IMR-90 (cell line): ENCODE measurements at regions not wholly inside any gene's neighbourhood (a gene's known extent, or its start where the extent isn't known, plus 50 kb on each side); places are given as distances from the start of the nearest gene placed in this dataset.

Experiments used
- ATAC-seq: fragments of 200-7000 bp; cut with Tn5 transposase; 2 replicates; pipeline ENCODE4 v1.9.1; 2020; ENCODE audit warnings: low read depth, mild to moderate bottlenecking, moderate library complexity
- BruUV-seq: library from RNA; stranded (reverse); fragments of 400-500 nt; replicated peaks from 2 replicates; lab custom pipeline; 2021; lab: Mats Ljungman, UMichigan
- CTCF ChIA-PET: fragments of 300-600 bp; formaldehyde crosslinking; extraction: SDS; loops from one replicate; lab custom pipeline; 2021; ENCODE audit warnings: antibody characterized with exemption; lab: Yijun Ruan, JAX
- POLR2A ChIA-PET: fragments of 300-600 bp; sonication (Branson Sonifier 250); formaldehyde crosslinking; loops from one replicate; lab custom pipeline; 2022; ENCODE audit warnings: antibody characterized with exemption; ENCODE audit not compliant: unreplicated experiment; lab: Charles Lee
- DNase-seq: peaks from one replicate; pipeline ENCODE4 v3.0.0; 2013
- H2AFZ ChIP-seq: replicated peaks from 2 replicates; pipeline ENCODE3; 2013; ENCODE audit warnings: low read length, mild to moderate bottlenecking; ENCODE audit not compliant: poor library complexity
- H2AK5ac ChIP-seq: 2 replicates; pipeline ENCODE4 v1.6.1; 2013; ENCODE audit warnings: low read depth, low read length, inconsistent platforms
- H2AK9ac ChIP-seq: replicated peaks from 2 replicates; pipeline ENCODE3; 2013; ENCODE audit warnings: mild to moderate bottlenecking, low read depth, low read length, moderate library complexity; ENCODE audit not compliant: poor library complexity
- H2BK120ac ChIP-seq: 2 replicates; pipeline ENCODE4 v1.6.1; 2013; ENCODE audit warnings: low read depth, low read length, inconsistent platforms
- H2BK15ac ChIP-seq: 3 replicates; pipeline ENCODE4 v1.6.1; 2013; ENCODE audit warnings: low read depth, low read length, inconsistent platforms
- H2BK20ac ChIP-seq: 2 replicates; pipeline ENCODE4 v1.6.1; 2013; ENCODE audit warnings: low read depth, mild to moderate bottlenecking, inconsistent platforms, low read length, moderate library complexity
- H2BK5ac ChIP-seq: 2 replicates; pipeline ENCODE4 v1.6.1; 2013; ENCODE audit warnings: mild to moderate bottlenecking, low read depth, low read length, inconsistent platforms; ENCODE audit not compliant: poor library complexity, severe bottlenecking
- H3K14ac ChIP-seq: replicated peaks from 2 replicates; pipeline ENCODE4 v1.6.1; 2013; ENCODE audit warnings: low read depth, low read length, inconsistent platforms
- H3K18ac ChIP-seq: 2 replicates; pipeline ENCODE4 v1.6.1; 2013; ENCODE audit warnings: low read depth, low read length, control low read depth
- H3K23ac ChIP-seq: 2 replicates; pipeline ENCODE4 v1.6.1; 2013; ENCODE audit warnings: low read depth, low read length, inconsistent platforms
- H3K27ac ChIP-seq: 2 replicates; pipeline ENCODE4 v1.5.1; 2013; ENCODE audit warnings: mild to moderate bottlenecking, control low read depth, low read length; ENCODE audit not compliant: insufficient read depth
- H3K27me3 ChIP-seq: 2 replicates; pipeline ENCODE4 v1.6.1; 2013; ENCODE audit warnings: low read length; ENCODE audit not compliant: control insufficient read depth, insufficient read depth
- H3K36me3 ChIP-seq: 2 replicates; pipeline ENCODE4 v1.6.1; 2013; ENCODE audit warnings: low read length, mixed read lengths; ENCODE audit not compliant: control insufficient read depth, insufficient read depth
- H3K4ac ChIP-seq: 2 replicates; pipeline ENCODE4 v1.6.1; 2013; ENCODE audit warnings: low read depth, low read length, inconsistent platforms
- H3K4me1 ChIP-seq: 2 replicates; pipeline ENCODE4 v1.6.1; 2013; ENCODE audit warnings: low read length, mixed read lengths; ENCODE audit not compliant: control insufficient read depth, insufficient read depth
- H3K4me2 ChIP-seq: 2 replicates; pipeline ENCODE4 v1.6.1; 2013; ENCODE audit warnings: low read depth, mild to moderate bottlenecking, control low read depth, low read length, moderate library complexity
- H3K4me3 ChIP-seq: 2 replicates; pipeline ENCODE4 v1.5.1; 2013; ENCODE audit warnings: low read depth, mild to moderate bottlenecking, control low read depth, low read length, moderate library complexity; ENCODE audit not compliant: insufficient read depth
- H3K56ac ChIP-seq: 2 replicates; pipeline ENCODE4 v1.6.1; 2013; ENCODE audit warnings: low read length, inconsistent platforms; ENCODE audit not compliant: insufficient read depth; ENCODE audit errors: extremely low read depth
- H3K79me1 ChIP-seq, 2 experiments: 2 replicates each; pipeline ENCODE4 v1.6.1; 2013; ENCODE audit warnings: low read length in 2 of 2, inconsistent platforms in 1 of 2, low read depth in 1 of 2
- H3K9ac ChIP-seq: 2 replicates; pipeline ENCODE4 v1.6.1; 2013; ENCODE audit warnings: low read depth, low read length, control low read depth
- H3K9me1 ChIP-seq: 2 replicates; pipeline ENCODE4 v1.6.1; 2013; ENCODE audit warnings: low read length, inconsistent platforms; ENCODE audit not compliant: insufficient read depth
- H3K9me3 ChIP-seq: 2 replicates; pipeline ENCODE4 v1.6.1; 2013; ENCODE audit warnings: low read length; ENCODE audit not compliant: control insufficient read depth, insufficient read depth
- H4K20me1 ChIP-seq: 2 replicates; pipeline ENCODE4 v1.6.1; 2013; ENCODE audit warnings: low read length, inconsistent platforms; ENCODE audit not compliant: insufficient read depth
- H4K5ac ChIP-seq: 2 replicates; pipeline ENCODE4 v1.6.1; 2013; ENCODE audit warnings: mild to moderate bottlenecking, low read depth, low read length, control low read depth
- H4K8ac ChIP-seq, 2 experiments: 2 replicates each; pipeline ENCODE4 v1.6.1; 2013; ENCODE audit warnings: low read depth in 2 of 2, low read length in 2 of 2, control low read depth in 1 of 2, inconsistent platforms in 1 of 2
- H4K91ac ChIP-seq: 2 replicates; pipeline ENCODE4 v1.6.1; 2013; ENCODE audit warnings: low read depth, low read length, inconsistent platforms; ENCODE audit not compliant: insufficient read depth
- BHLHE40 ChIP-seq: fragments of 150-350 bp; IDR thresholded peaks from 2 replicates; pipeline ENCODE4 v1.6.1; 2016; ENCODE audit warnings: mild to moderate bottlenecking, low read depth, low read length
- MAZ ChIP-seq: IDR thresholded peaks from 2 replicates; pipeline ENCODE4 v1.6.1; 2012; ENCODE audit warnings: low read depth, mild to moderate bottlenecking, low read length, improper control_type of control experiment, moderate library complexity, borderline replicate concordance
- POLR2A ChIP-seq: IDR thresholded peaks from 2 replicates; pipeline ENCODE4 v1.6.1; 2012; ENCODE audit warnings: mild to moderate bottlenecking, low read depth, low read length
- WGBS, 2 experiments: methylation state at CpG; one replicate each; pipeline versions ENCODE4 v1.1.5 to v1.1.7; 2013; ENCODE audit warnings: missing lambda C conversion rate in 2 of 2; ENCODE audit not compliant: insufficient read length in 1 of 2; ENCODE audit errors: extremely low coverage in 2 of 2; 5-methylcytosine and 5-hydroxymethylcytosine counted together
- dilution Hi-C: fragments of 300-500 bp; cut with HindIII; formaldehyde crosslinking; loops from one replicate; pipeline ENCODE4 v1.14.3; 2018; ENCODE audit warnings: low sequenced_read_pairs; ENCODE audit not compliant: unreplicated experiment
- in situ Hi-C: fragments of 300-500 bp; cut with MboI; formaldehyde crosslinking; loops from 3 replicates; pipeline ENCODE4 v1.14.3; 2019; ENCODE audit warnings: low sequenced_read_pairs, inconsistent platforms, mixed read lengths
- intact Hi-C: fragments of 100-400 bp; cut with micrococcal nuclease; formaldehyde crosslinking; loops from 2 replicates; pipeline ENCODE4 v1.10.0; 2022

- Histone ChIP-seq H4K91ac (no peak overlapping the region), H4K5ac (no peak overlapping the region), H2BK20ac (no peak overlapping the region), H2BK5ac (no peak overlapping the region), H4K8ac (no peak overlapping the region), H2AK5ac (no peak overlapping the region), H3K36me3 (no peaks in the 10 kb centered on the region), H3K4me3 (no peak overlapping the region), H3K27me3 (no peaks in the 10 kb centered on the region), H3K4ac (no peak overlapping the region), H3K4me2 (no peak overlapping the region), H3K9me3 (no peaks in the 10 kb centered on the region), H3K14ac (no peak overlapping the region), H3K79me1 (no peaks in the 10 kb centered on the region), H2AK9ac (no peak overlapping the region), H3K9me1 (no peaks in the 10 kb centered on the region), H3K27ac (no peak overlapping the region), H2BK15ac (no peak overlapping the region), H3K4me1 (no peaks in the 10 kb centered on the region), H2AFZ (no peak overlapping the region), H3K23ac (no peak overlapping the region), H4K20me1 (no peaks in the 10 kb centered on the region), H3K56ac (no peak overlapping the region), H2BK120ac (no peak overlapping the region), H3K18ac (no peak overlapping the region), H3K9ac (no peak overlapping the region)
- in situ Hi-C loops (no loop called here), intact Hi-C loops (no loop called here), dilution Hi-C loops (no loop called here)
- no TSS peak for BruUV-seq
- no CpG with 5 or more reads among the region's 1 CpG for WGBS, 2 experiments
- TF ChIP-seq MAZ = no peak
- no peak for TF ChIP-seq BHLHE40
- no peak for TF ChIP-seq POLR2A
- no peak for DNase-seq
- CTCF ChIA-PET = no interaction called here
- no peak for ATAC-seq
- POLR2A ChIA-PET = no interaction called here
These were observed 479.4 kb upstream of the PKN2 start for GRCh38 chr1:88204612-88205167.
